Hepatocyte (in vitro differentiated cells): ENCODE measurements at regions not wholly inside any gene's neighbourhood (a gene's known extent, or its start where the extent isn't known, plus 50 kb on each side); places are given as distances from the start of the nearest gene placed in this dataset.

Experiments used
- DNase-seq: peaks from one replicate; pipeline ENCODE4 v3.0.0-alpha.2; 2016; ENCODE audit warnings: low spot score
- H2AFZ ChIP-seq: fragments of 200-600 bp; sonication (generic); 2 replicates; pipeline ENCODE4 v1.6.0; 2016; ENCODE audit warnings: antibody characterized with exemption, mild to moderate bottlenecking
- H3K27ac ChIP-seq: fragments of 200-600 bp; sonication (generic); 2 replicates; pipeline ENCODE4 v1.5.1; 2016; ENCODE audit warnings: mild to moderate bottlenecking
- H3K27me3 ChIP-seq: fragments of 200-600 bp; sonication (generic); 2 replicates; pipeline ENCODE4 v1.6.1; 2016
- H3K36me3 ChIP-seq: fragments of 200-600 bp; sonication (generic); replicated peaks from 2 replicates; pipeline ENCODE4 v1.5.1; 2016; ENCODE audit warnings: low read depth; ENCODE audit not compliant: insufficient read depth
- H3K4me1 ChIP-seq: fragments of 200-600 bp; sonication (generic); 2 replicates; pipeline ENCODE4 v1.5.1; 2016; ENCODE audit warnings: mild to moderate bottlenecking, moderate library complexity; ENCODE audit not compliant: insufficient read depth
- H3K4me2 ChIP-seq: fragments of 200-600 bp; sonication (generic); 2 replicates; pipeline ENCODE4 v1.6.0; 2016
- H3K4me3 ChIP-seq: fragments of 200-600 bp; sonication (generic); 2 replicates; pipeline ENCODE4 v1.5.1; 2016; ENCODE audit warnings: mild to moderate bottlenecking
- H3K79me2 ChIP-seq: fragments of 200-600 bp; sonication (generic); 2 replicates; pipeline ENCODE4 v1.6.0; 2017; ENCODE audit warnings: mild to moderate bottlenecking
- H3K9me2 ChIP-seq: fragments of 200-600 bp; sonication (generic); replicated peaks from 2 replicates; pipeline ENCODE4 v1.6.0; 2017; ENCODE audit warnings: mild to moderate bottlenecking; ENCODE audit not compliant: insufficient read depth
- H3K9me3 ChIP-seq: fragments of 200-600 bp; sonication (generic); 2 replicates; pipeline ENCODE4 v1.5.1; 2016; ENCODE audit warnings: low read depth, mild to moderate bottlenecking
- H4K20me1 ChIP-seq: fragments of 200-600 bp; sonication (generic); 2 replicates; pipeline ENCODE4 v1.6.0; 2016; ENCODE audit warnings: mild to moderate bottlenecking; ENCODE audit not compliant: insufficient read depth, poor library complexity, severe bottlenecking
- CTCF ChIP-seq: fragments of 200-600 bp; sonication (generic); IDR thresholded peaks from 2 replicates; pipeline ENCODE4 v1.5.1; 2016; ENCODE audit warnings: antibody characterized with exemption, mild to moderate bottlenecking; ENCODE audit not compliant: poor library complexity
- EZH2 ChIP-seq: fragments of 200-600 bp; sonication (generic); IDR thresholded peaks from 2 replicates; pipeline ENCODE4 v1.6.1; 2016; ENCODE audit warnings: antibody characterized with exemption, mild to moderate bottlenecking, borderline replicate concordance
- EZH2phosphoT487 ChIP-seq: fragments of 200-600 bp; sonication (generic); IDR thresholded peaks from one replicate; pipeline ENCODE4 v1.6.1; 2018; ENCODE audit warnings: antibody characterized with exemption, mild to moderate bottlenecking, low read depth, moderate library complexity; ENCODE audit not compliant: unreplicated experiment, severe bottlenecking
- WGBS: methylation state at CpG from one replicate; pipeline ENCODE4 v1.1.6; 2016; ENCODE audit warnings: low lambda C conversion rate; ENCODE audit errors: missing lambda C conversion rate; 5-methylcytosine and 5-hydroxymethylcytosine counted together

- Histone ChIP-seq H3K27me3 (no peaks in the 10 kb centered on the region), H3K9me3 (no peaks in the 10 kb centered on the region), H3K4me3 (no peak overlapping the region), H3K9me2 (no peaks in the 10 kb centered on the region), H4K20me1 (no peaks in the 10 kb centered on the region), H3K36me3 (no peaks in the 10 kb centered on the region), H3K4me1 (no peaks in the 10 kb centered on the region), H3K4me2 (no peak overlapping the region), H3K27ac (no peak overlapping the region), H3K79me2 (no peaks in the 10 kb centered on the region), H2AFZ (no peak overlapping the region)
- no peak for DNase-seq
- no peak for TF ChIP-seq EZH2
- no peak for TF ChIP-seq CTCF
- no peak for TF ChIP-seq EZH2phosphoT487
- 94% methylated on average over 8 of the region's 8 CpGs for WGBS
Observed at GRCh38 chr3:145395421-145395820, 765.6 kb downstream of the PLOD2 start.

GRCh38 chr3:145411605-145412004, 749.4 kb downstream of the PLOD2 start:
- no peaks in the 10 kb centered on the region for H3K79me2 ChIP-seq
- H3K4me2 ChIP-seq = no peak overlapping the region
- TF ChIP-seq EZH2 (no peak), CTCF (no peak), EZH2phosphoT487 (no peak)
- H3K9me2 ChIP-seq = no peaks in the 10 kb centered on the region
- WGBS = 75% methylated on average over 5 of the region's 5 CpGs
- no peaks in the 10 kb centered on the region for H3K9me3 ChIP-seq
- H3K36me3 ChIP-seq = no peaks in the 10 kb centered on the region
- H3K4me3 ChIP-seq = no peak overlapping the region
- no peak for DNase-seq
- no peak overlapping the region for H3K27ac ChIP-seq
- H4K20me1 ChIP-seq = no peaks in the 10 kb centered on the region
- no peaks in the 10 kb centered on the region for H3K27me3 ChIP-seq
- no peak overlapping the region for H2AFZ ChIP-seq
- H3K4me1 ChIP-seq = no peaks in the 10 kb centered on the region

GRCh38 chr3:145417678-145418077, 743.3 kb downstream of the PLOD2 start:
- no peaks in the 10 kb centered on the region for H3K79me2 ChIP-seq
- H3K4me3 ChIP-seq = no peak overlapping the region
- H3K9me2 ChIP-seq = no peaks in the 10 kb centered on the region
- H3K9me3 ChIP-seq = no peaks in the 10 kb centered on the region
- no peak overlapping the region for H2AFZ ChIP-seq
- H3K4me2 ChIP-seq = no peak overlapping the region
- TF ChIP-seq EZH2phosphoT487 (no peak), EZH2 (no peak), CTCF (no peak)
- no peaks in the 10 kb centered on the region for H3K36me3 ChIP-seq
- H4K20me1 ChIP-seq = no peaks in the 10 kb centered on the region
- 40% methylated on average over 1 of the region's 1 CpG for WGBS
- no peaks in the 10 kb centered on the region for H3K27me3 ChIP-seq
- H3K4me1 ChIP-seq = no peaks in the 10 kb centered on the region
- no peak overlapping the region for H3K27ac ChIP-seq
- DNase-seq = no peak

GRCh38 chr3:145422556-145422955, 738.4 kb downstream of the PLOD2 start:
- no peaks in the 10 kb centered on the region for H4K20me1 ChIP-seq
- DNase-seq = no peak
- H3K79me2 ChIP-seq = no peaks in the 10 kb centered on the region
- H3K27me3 ChIP-seq = no peaks in the 10 kb centered on the region
- WGBS = 65% methylated on average over 3 of the region's 3 CpGs
- no peak overlapping the region for H3K4me3 ChIP-seq
- no peak overlapping the region for H3K27ac ChIP-seq
- no peak overlapping the region for H3K4me2 ChIP-seq
- H3K36me3 ChIP-seq = no peaks in the 10 kb centered on the region
- TF ChIP-seq EZH2 (no peak), CTCF (no peak), EZH2phosphoT487 (no peak)
- no peaks in the 10 kb centered on the region for H3K4me1 ChIP-seq
- no peaks in the 10 kb centered on the region for H3K9me2 ChIP-seq
- no peak overlapping the region for H2AFZ ChIP-seq
- no peaks in the 10 kb centered on the region for H3K9me3 ChIP-seq
